ENCODE measurements at regions not wholly inside any gene's neighbourhood (a gene's known extent, or its start where the extent isn't known, plus 50 kb on each side); places are given as distances from the start of the nearest gene placed in this dataset.

GRCh38 chr2:172270278-172271079 is 156.9 kb upstream of the ITGA6 start:
- DNase-seq (ENCODE audit: low read depth) = no peak
- no peak for TF ChIP-seq CTCF (IDR thresholded peaks at IDR 0.05; ENCODE audit: control insufficient read depth, insufficient read depth, low read depth, low read length, missing control alignments)
- no peak overlapping the region for H3K4me3 ChIP-seq (ENCODE audit: control insufficient read depth, low read depth, low read length)

GRCh38 chr2:172273910-172274571 is 153.3 kb upstream of the ITGA6 start:
- DNase-seq (ENCODE audit: low read depth) = no peak
- no peak overlapping the region for H3K4me3 ChIP-seq (ENCODE audit: control insufficient read depth, low read depth, low read length)
- TF ChIP-seq CTCF (IDR thresholded peaks at IDR 0.05; ENCODE audit: control insufficient read depth, insufficient read depth, low read depth, low read length, missing control alignments) = no peak

- no peak for TF ChIP-seq CTCF (IDR thresholded peaks at IDR 0.05; ENCODE audit: control insufficient read depth, insufficient read depth, low read depth, low read length, missing control alignments)
Measured at GRCh38 chr2:172275239-172275638, 152.1 kb upstream of the ITGA6 start.

GRCh38 chr2:172276961-172277360 is 150.4 kb upstream of the ITGA6 start:
- H3K4me3 ChIP-seq (ENCODE audit: control insufficient read depth, low read depth, low read length) = no peak overlapping the region
- DNase-seq (ENCODE audit: low read depth) = no peak
- TF ChIP-seq CTCF (IDR thresholded peaks at IDR 0.05; ENCODE audit: control insufficient read depth, insufficient read depth, low read depth, low read length, missing control alignments) = no peak

More at GRCh38 chr2:172275239-172275638, 152.1 kb upstream of the ITGA6 start:
- no peak overlapping the region for H3K4me3 ChIP-seq (ENCODE audit: control insufficient read depth, low read depth, low read length)
- no peak for DNase-seq (ENCODE audit: low read depth)

GRCh38 chr2:172278667-172279066 is 148.7 kb upstream of the ITGA6 start:
- no peak for DNase-seq (ENCODE audit: low read depth)
- no peak for TF ChIP-seq CTCF (IDR thresholded peaks at IDR 0.05; ENCODE audit: control insufficient read depth, insufficient read depth, low read depth, low read length, missing control alignments)
- H3K4me3 ChIP-seq (ENCODE audit: control insufficient read depth, low read depth, low read length) = no peak overlapping the region

GRCh38 chr2:172279214-172279613 is 148.2 kb upstream of the ITGA6 start:
- no peak for TF ChIP-seq CTCF (IDR thresholded peaks at IDR 0.05; ENCODE audit: control insufficient read depth, insufficient read depth, low read depth, low read length, missing control alignments)
- H3K4me3 ChIP-seq (ENCODE audit: control insufficient read depth, low read depth, low read length) = no peak overlapping the region
- no peak for DNase-seq (ENCODE audit: low read depth)
